GM12875 (cell line): ENCODE measurements at regions not wholly inside any gene's neighbourhood (a gene's known extent, or its start where the extent isn't known, plus 50 kb on each side); places are given as distances from the start of the nearest gene placed in this dataset.

Source experiments
- H3K4me3 ChIP-seq: one replicate; pipeline ENCODE4 v1.5.1; 2011; ENCODE audit warnings: low read depth, low read length, control low read depth
- CTCF ChIP-seq: IDR thresholded peaks from 2 replicates; pipeline ENCODE4 v1.5.1; 2011; ENCODE audit warnings: low read depth, mild to moderate bottlenecking, control low read depth, inconsistent platforms, low read length, moderate library complexity, borderline replicate concordance; ENCODE audit not compliant: insufficient read depth

GRCh38 chr13:40375489-40376171 lies 290.8 kb downstream of the FOXO1 start:
- TF ChIP-seq CTCF: no peak
- H3K4me3 ChIP-seq: no peak overlapping the region

- no peak for TF ChIP-seq CTCF
Measured at GRCh38 chr13:40376296-40376849, 290.1 kb downstream of the FOXO1 start.

GRCh38 chr13:40376867-40377535 lies 289.4 kb downstream of the FOXO1 start:
- H3K4me3 ChIP-seq: no peak overlapping the region
- TF ChIP-seq CTCF: no peak

More at GRCh38 chr13:40376296-40376849, 290.1 kb downstream of the FOXO1 start:
- no peak overlapping the region for H3K4me3 ChIP-seq

- H3K4me3 ChIP-seq: no peak overlapping the region
- no peak for TF ChIP-seq CTCF
Measured at GRCh38 chr13:40377783-40378182, 288.7 kb downstream of the FOXO1 start.

GRCh38 chr13:40379196-40379595 lies 287.2 kb downstream of the FOXO1 start:
- no peak for TF ChIP-seq CTCF
- no peak overlapping the region for H3K4me3 ChIP-seq

- no peak for TF ChIP-seq CTCF
Measured at GRCh38 chr13:40379794-40380578, 286.5 kb downstream of the FOXO1 start.

More at GRCh38 chr13:40379794-40380578, 286.5 kb downstream of the FOXO1 start:
- no peak overlapping the region for H3K4me3 ChIP-seq
